BE2C (cell line): ENCODE measurements at regions not wholly inside any gene's neighbourhood (a gene's known extent, or its start where the extent isn't known, plus 50 kb on each side); places are given as distances from the start of the nearest gene placed in this dataset.
A peak's percentile ranks its signal among the peaks of the same experiment; 100 is the strongest.

Source experiments
- DNase-seq: peaks from one replicate; pipeline ENCODE4 v3.0.0-alpha.2; 2020
- H3K27me3 ChIP-seq: fragments of 250-450 bp; sonication (Bioruptor Pico); 2 replicates; pipeline ENCODE4 v1.5.1; 2020; ENCODE audit warnings: mild to moderate bottlenecking
- H3K36me3 ChIP-seq: fragments of 250-450 bp; sonication (Bioruptor Pico); 2 replicates; pipeline ENCODE4 v1.5.1; 2020; ENCODE audit warnings: mild to moderate bottlenecking
- H3K4me1 ChIP-seq: fragments of 250-450 bp; sonication (Bioruptor Pico); 2 replicates; pipeline ENCODE4 v1.5.1; 2020
- H3K4me3 ChIP-seq: 2 replicates; pipeline ENCODE4 v1.5.1; 2011; ENCODE audit warnings: low read depth, low read length
- H3K9me3 ChIP-seq: fragments of 250-450 bp; sonication (Bioruptor Pico); 2 replicates; pipeline ENCODE4 v1.5.1; 2020
- CTCF ChIP-seq: IDR thresholded peaks from 2 replicates; pipeline ENCODE4 v1.5.1; 2012; ENCODE audit warnings: mild to moderate bottlenecking, low read depth, low read length

- no peak for TF ChIP-seq CTCF
- Histone ChIP-seq H3K27me3 (no peaks in the 10 kb centered on the region), H3K36me3 (no peaks in the 10 kb centered on the region), H3K4me1 (peaks cover 3% of the 10 kb centered on the region; the same call in 1 of the 2 replicates), H3K9me3 (no peaks in the 10 kb centered on the region), H3K4me3 (no peak overlapping the region)
- DNase-seq = peak; percentile 26
These were observed 127.8 kb downstream of the COPS8 start for GRCh38 chr2:237213315-237214022.

GRCh38 chr2:237214030-237214675 lies 128.5 kb downstream of the COPS8 start:
- Histone ChIP-seq H3K4me3 (no peak overlapping the region), H3K4me1 (no peaks in the 10 kb centered on the region; the same call in 1 of the 2 replicates), H3K27me3 (no peaks in the 10 kb centered on the region), H3K36me3 (no peaks in the 10 kb centered on the region), H3K9me3 (no peaks in the 10 kb centered on the region)
- DNase-seq = no peak
- TF ChIP-seq CTCF = no peak

- H3K36me3 ChIP-seq = no peaks in the 10 kb centered on the region
- no peaks in the 10 kb centered on the region; the same call in 1 of the 2 replicates for H3K4me1 ChIP-seq
- H3K4me3 ChIP-seq = no peak overlapping the region
- no peak for TF ChIP-seq CTCF
- no peaks in the 10 kb centered on the region for H3K9me3 ChIP-seq
- H3K27me3 ChIP-seq = no peaks in the 10 kb centered on the region
- no peak for DNase-seq
These were observed 129.3 kb downstream of the COPS8 start for GRCh38 chr2:237214963-237215362.

- DNase-seq = no peak
- H3K27me3 ChIP-seq = no peaks in the 10 kb centered on the region
- no peak for TF ChIP-seq CTCF
These were observed 132.4 kb downstream of the COPS8 start for GRCh38 chr2:237217995-237218616.

GRCh38 chr2:237218756-237219155 lies 133.1 kb downstream of the COPS8 start:
- H3K4me1 ChIP-seq = no peaks in the 10 kb centered on the region; the same call in 1 of the 2 replicates

More at GRCh38 chr2:237217995-237218616, 132.4 kb downstream of the COPS8 start:
- H3K36me3 ChIP-seq = no peaks in the 10 kb centered on the region
- no peak overlapping the region for H3K4me3 ChIP-seq
- no peaks in the 10 kb centered on the region; the same call in 1 of the 2 replicates for H3K4me1 ChIP-seq
- H3K9me3 ChIP-seq = no peaks in the 10 kb centered on the region

More at GRCh38 chr2:237218756-237219155, 133.1 kb downstream of the COPS8 start:
- H3K4me3 ChIP-seq = no peak overlapping the region
- no peaks in the 10 kb centered on the region for H3K27me3 ChIP-seq
- no peaks in the 10 kb centered on the region for H3K9me3 ChIP-seq
- DNase-seq = no peak
- no peaks in the 10 kb centered on the region for H3K36me3 ChIP-seq
- TF ChIP-seq CTCF = no peak
